NCI-H2081 (cell line): ENCODE measurements at regions not wholly inside any gene's neighbourhood (a gene's known extent, or its start where the extent isn't known, plus 50 kb on each side); places are given as distances from the start of the nearest gene placed in this dataset.

ENCODE experiments used
- DNase-seq, 2 experiments: peaks; one replicate each; lab custom pipeline; 2025; lab: John Stamatoyannopoulos, UW

DNA sequence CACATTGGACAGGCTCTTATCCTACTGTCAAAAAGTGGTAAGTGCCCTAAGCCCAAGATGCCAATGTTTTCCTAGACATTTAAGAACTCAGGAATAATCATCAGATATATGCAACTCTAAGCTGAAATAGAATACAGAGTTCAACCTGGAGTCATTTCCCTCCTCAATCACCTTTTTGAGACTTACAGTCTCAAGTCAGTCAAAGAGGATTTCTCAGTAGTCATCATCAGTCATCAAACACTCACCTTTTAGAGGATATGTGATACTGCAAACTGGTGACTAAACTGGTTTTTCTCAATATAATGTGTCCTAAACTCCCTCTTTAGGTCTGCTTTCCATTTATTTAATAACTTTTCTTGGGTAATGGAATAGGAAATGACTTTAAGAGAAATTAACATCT lies 145.3 kb upstream of the ADAMTS5 start:
- DNase-seq = no peak

DNA sequence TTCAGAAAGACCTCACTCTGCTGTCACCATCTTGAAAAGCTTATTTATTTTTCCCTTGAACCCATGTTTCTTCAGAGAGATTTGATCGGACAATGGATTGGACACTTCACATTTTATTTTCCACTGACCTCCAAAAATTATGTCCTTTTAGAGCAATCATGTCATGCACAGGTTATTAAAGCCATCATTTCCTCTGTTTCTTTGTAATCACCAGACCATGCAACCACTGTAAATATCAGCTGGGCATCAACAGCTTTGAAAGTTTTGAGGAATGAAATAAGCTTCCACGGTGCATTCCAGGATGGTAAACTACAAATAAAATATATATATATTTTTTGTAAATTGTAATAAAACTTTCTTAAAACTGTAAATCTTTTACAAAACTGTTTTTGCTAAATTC lies 144.1 kb upstream of the ADAMTS5 start:
- no peak for DNase-seq

- no peak for DNase-seq
Measured at GRCh38 chr21:27108701-27109100, 141.8 kb upstream of the ADAMTS5 start.

DNA sequence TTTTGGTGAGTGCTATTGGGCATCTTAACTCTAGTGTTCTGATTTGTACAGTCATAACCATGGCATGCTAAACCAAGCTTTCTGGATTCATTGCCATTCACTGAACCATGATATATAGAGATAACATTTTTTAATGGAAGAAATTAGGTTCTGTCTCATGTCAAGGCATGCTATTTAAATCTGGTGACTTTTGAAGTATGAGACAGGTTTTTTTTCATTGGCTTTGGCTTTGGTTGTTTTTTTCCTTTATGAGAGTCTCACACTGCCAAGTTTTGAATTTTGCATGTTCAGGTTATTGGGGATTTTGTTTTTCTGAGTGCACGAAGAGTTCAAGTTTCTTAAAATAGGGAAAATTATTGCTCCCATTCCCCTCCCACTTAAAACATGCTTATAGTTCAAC lies 141.3 kb upstream of the ADAMTS5 start:
- DNase-seq = no peak

- DNase-seq = no peak
Measured at GRCh38 chr21:27104846-27105431, 138.1 kb upstream of the ADAMTS5 start.

GRCh38 chr21:27103768-27104167 lies 136.9 kb upstream of the ADAMTS5 start:
- no peak for DNase-seq

DNA sequence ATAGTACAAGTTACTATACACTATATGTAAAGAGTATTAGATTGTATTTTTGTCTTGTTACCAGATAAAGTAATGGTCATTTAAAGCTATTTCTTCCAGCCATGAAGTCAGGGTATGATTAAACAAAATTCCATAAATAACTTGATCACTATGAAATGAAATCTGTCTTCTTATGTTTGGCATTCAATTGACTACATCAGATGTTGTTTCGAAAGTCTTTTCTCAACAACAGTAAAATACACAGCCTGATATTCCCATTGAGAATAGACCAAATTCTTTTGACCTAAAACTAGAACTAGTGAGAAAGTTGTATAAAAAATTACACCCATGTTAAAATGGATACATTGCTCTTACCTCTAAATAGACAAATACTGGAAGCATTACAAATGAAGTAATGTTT lies 134.6 kb upstream of the ADAMTS5 start:
- DNase-seq = no peak

DNA sequence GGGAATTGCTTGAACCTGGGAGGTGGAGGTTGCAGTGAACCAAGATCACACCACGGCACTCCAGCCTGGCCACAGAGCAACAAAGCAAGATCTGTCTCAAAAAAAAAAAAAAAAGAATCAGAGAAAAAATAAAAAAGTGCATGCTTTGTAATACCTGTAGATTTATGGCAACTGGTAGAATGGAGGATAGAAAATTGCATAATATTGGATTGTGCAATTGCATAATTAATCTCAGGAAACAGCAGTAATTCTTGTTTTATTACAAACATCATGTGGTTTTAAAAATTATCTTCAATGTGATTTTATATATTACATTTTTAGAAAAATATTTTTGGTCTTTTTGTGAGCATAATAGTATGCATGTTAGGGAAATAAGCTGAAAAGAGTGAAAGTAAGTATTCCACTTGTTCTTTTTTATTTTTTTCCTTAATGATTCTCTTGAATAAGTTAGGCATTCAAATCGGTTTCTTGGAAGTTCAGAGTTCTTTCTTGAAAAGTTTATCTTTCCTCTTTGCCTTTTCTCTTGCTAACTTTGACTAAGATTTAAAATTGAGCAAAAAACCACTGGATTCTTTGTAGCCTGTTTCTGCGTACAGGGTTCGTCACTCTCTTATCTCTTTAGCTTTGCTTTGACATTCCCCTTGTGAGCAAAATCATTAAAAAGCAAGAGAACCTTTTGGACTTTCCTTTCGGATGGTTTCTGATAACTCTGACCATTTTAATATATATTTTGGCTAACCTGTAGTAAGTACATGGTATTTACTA lies 127.5 kb upstream of the ADAMTS5 start:
- DNase-seq = no peak

- DNase-seq = no peak
Measured at GRCh38 chr21:27086630-27087029, 119.7 kb upstream of the ADAMTS5 start.

- no peak for DNase-seq
Measured at GRCh38 chr21:27086186-27086585, 119.3 kb upstream of the ADAMTS5 start.

DNA sequence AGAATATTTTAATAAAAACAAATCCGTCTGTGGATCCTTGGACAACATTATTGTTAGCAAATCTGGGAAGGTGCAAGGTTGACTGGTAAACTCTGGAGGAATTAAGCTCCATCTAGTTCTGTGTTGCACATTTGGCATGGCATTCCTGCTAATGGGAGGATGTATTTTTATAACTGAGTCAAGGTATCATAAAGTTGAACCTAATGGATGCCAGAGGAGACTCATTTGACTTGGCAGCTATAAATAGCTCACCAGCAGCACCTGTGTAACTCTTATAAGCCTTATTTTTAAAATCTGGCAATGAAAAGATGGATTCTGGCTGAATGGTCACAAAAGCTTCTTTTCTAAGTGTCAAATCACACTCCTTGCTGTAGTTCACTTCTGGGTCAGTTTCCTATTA lies 118.5 kb upstream of the ADAMTS5 start:
- no peak for DNase-seq

DNA sequence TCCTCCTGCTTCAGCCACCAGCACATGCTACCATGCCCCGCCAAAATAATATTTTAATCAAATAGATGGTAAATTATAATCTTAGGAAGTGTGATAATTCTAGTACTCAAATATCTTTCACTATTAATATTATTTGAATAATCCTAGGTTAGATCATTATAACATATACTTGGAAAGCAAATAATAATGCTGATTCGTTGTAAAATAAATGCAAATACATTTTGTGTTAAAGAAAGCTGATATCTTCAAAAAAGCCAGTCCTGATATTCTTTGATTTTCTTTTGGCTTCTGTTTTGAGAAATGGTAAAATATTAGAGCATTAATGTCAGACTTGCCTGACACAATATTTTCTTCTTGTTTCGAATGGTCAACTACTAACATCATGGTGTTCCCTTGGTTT lies 116.3 kb upstream of the ADAMTS5 start:
- DNase-seq = no peak

GRCh38 chr21:27082431-27083010 lies 115.6 kb upstream of the ADAMTS5 start:
- no peak for DNase-seq

GRCh38 chr21:27079636-27080240 lies 112.8 kb upstream of the ADAMTS5 start:
- no peak for DNase-seq

GRCh38 chr21:27078915-27079314 lies 112.0 kb upstream of the ADAMTS5 start:
- DNase-seq = no peak

GRCh38 chr21:27077501-27077900 lies 110.6 kb upstream of the ADAMTS5 start:
- no peak for DNase-seq

- no peak for DNase-seq
Measured at GRCh38 chr21:27076025-27076424, 109.1 kb upstream of the ADAMTS5 start.

DNA sequence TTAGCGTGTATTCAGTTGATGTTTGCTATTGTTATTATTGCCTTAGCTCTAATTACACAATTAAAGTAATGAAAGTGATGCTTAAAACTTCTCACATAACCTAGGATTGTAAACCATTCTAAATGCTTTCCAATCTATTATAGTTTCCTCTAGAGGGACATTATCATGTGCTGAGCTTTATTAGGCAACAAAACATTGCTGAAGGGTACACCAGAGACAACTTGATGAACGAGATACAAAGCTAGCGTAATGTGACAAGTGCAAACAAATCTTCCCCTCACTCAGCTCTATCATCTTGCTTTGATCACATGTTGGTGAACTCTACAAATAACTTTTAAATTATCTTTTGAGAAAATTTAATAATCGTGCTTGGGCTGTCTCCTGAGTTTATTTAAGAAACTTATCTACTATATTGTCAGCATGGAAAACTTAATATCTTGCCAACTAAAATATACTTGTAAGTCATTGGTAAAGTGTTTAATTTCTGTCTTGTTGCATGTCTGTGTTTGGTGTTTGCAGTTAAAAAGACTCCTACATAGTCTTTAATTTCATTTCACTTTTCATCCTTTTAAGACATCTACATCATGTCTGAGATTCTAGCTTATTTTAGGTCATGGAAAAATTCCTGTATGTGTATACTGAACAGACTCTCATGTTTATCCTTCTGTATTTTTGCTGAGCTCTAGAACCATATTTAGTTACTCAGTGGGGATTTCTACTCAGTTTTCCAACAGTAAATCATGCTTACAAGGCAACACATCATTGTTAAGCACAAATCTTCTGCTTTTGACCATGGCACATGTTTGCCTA lies 104.2 kb upstream of the ADAMTS5 start:
- no peak for DNase-seq

DNA sequence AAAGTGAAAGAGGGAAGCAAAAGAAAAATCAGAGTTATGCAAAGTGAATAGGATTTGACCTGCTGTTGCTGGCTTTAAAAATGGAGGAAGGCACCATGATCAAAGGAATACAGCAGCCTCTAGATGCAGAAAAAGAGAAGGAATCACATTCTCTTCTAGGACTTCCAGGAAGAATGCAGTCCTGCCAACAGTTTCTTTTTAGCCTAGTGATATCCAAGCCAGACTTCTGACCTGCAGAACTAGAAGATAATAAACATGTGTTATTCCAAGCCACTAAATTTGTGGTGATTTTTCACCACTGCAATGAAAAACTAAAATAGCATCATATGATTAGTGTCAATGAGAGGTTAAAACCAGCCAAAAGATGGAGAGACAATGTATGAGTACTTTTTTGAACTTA lies 101.9 kb upstream of the ADAMTS5 start:
- no peak for DNase-seq

DNA sequence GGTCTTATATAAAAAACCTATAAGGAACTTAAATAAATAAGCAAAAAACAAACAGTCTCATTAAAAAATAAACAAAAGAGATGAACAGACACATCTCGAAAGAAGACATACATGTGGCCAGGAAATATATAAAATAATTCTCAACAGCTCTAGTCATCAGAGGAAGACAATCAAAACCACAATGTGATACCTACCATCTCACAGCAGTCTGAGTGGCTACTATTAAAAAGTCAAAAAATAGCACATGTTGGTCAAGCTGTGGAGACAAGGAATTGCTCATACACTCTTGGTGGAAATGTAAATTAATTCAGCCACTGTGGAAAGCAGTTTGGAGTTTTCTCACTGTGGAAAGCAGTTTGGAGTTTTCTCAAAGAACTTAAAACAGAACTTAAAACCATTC lies 100.3 kb upstream of the ADAMTS5 start:
- no peak for DNase-seq

GRCh38 chr21:27062443-27062842 lies 95.6 kb upstream of the ADAMTS5 start:
- no peak for DNase-seq

DNA sequence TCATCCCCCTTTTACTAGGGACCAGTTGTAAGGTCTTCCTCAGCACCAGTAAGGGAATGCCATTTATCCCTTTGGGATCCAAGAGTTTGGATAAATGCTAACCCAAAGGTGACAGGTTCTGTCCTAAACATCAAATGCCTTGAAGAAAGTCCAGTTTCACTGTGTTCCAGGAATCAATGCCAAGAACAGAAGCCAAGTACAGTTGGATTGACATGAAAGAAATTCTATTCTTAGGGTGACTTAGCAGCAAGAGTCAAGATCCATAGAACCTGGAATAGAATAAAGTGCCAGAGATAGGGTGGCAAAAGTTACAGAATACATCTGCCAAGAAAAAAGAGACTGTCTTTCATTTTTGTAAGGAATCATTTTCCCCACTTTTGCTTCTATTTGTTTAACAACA lies 94.9 kb upstream of the ADAMTS5 start:
- DNase-seq = no peak
